ENCODE measurements at regions not wholly inside any gene's neighbourhood (a gene's known extent, or its start where the extent isn't known, plus 50 kb on each side); places are given as distances from the start of the nearest gene placed in this dataset.

DNA sequence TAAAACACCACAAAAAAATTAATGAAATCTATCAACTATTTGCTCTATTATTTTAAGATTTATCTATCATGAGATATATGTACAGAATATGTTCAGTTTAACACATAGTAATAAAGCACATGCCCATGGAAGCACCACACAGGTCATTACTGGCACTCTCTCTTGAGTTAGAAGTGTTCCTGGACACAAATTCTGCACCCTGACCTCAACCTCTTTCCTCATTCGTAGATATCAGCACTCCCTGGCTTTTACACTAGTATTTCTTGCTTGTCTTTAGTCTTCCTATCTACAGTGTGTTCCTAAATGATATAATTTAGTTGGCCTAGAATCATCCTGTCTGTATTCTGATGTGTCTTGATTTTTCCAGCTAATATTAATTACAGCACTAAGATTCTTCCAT lies 321.0 kb upstream of the SOX5 start:
- FAIRE-seq, result no peak
- Histone ChIP-seq H3K4me3 (ENCODE audit: low read length in 3 of 3) (no peak overlapping the region), H3K4me1 (ENCODE audit: control insufficient read depth in 2 of 3, insufficient read depth in 2 of 3, low read depth in 1 of 3, low read length in 3 of 3) (no peaks in the 10 kb centered on the region), H3K27me3 (ENCODE audit: control insufficient read depth, insufficient read depth, low read length) (no peaks in the 10 kb centered on the region), H3K36me3 (ENCODE audit: control insufficient read depth in 2 of 3, insufficient read depth in 3 of 3, low read length in 3 of 3) (no peaks in the 10 kb centered on the region), H3K9me3 (ENCODE audit: control insufficient read depth in 2 of 3, insufficient read depth in 1 of 3, low read length in 3 of 3) (no peaks in the 10 kb centered on the region), H3K9ac (ENCODE audit: low read length in 3 of 3) (no peak overlapping the region), H3K27ac (ENCODE audit: low read depth in 2 of 2, low read length in 2 of 2) (no peak overlapping the region)
- DNase-seq, result no peak
- intact Hi-C loops (cut with DNase I), result no loop called here
- TF ChIP-seq CTCF (IDR thresholded peaks at IDR 0.05; ENCODE audit: borderline replicate concordance, extremely low read depth, insufficient read depth), result no peak

DNA sequence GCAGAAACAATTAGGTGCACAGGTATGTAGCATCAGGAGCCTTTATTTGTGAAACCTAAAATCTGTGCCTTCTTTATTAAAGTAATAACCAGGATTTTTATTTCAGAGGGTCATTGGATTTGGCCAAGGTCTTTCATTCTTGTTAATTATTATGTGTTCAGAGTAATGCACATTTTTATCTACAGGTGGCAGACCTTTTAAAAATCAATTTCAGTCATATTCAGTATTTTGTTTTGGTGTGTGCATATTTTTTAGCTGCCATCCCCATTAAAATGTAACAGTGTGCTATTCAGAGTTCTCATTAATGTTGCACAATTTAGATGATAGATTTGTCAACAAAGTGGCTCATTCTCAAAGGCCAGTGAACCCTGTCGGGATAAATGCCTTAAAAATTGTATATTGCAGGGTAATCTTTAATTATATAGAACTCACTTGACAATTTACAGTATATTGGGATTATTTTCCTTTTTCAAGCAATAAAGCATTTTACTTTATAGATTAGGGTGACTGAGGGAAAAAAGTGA lies 319.3 kb upstream of the SOX5 start:
- no peak overlapping the region for H3K4me3 ChIP-seq (ENCODE audit: low read length in 3 of 3)
- intact Hi-C loops (cut with DNase I), result no loop called here
- H3K27ac ChIP-seq (ENCODE audit: low read depth in 2 of 2, low read length in 2 of 2), result no peak overlapping the region
- no peaks in the 10 kb centered on the region for H3K27me3 ChIP-seq (ENCODE audit: control insufficient read depth, insufficient read depth, low read length)
- H3K36me3 ChIP-seq (ENCODE audit: control insufficient read depth in 2 of 3, insufficient read depth in 3 of 3, low read length in 3 of 3), result no peaks in the 10 kb centered on the region
- H3K9me3 ChIP-seq (ENCODE audit: control insufficient read depth in 2 of 3, insufficient read depth in 1 of 3, low read length in 3 of 3), result no peaks in the 10 kb centered on the region
- DNase-seq, result no peak
- H3K9ac ChIP-seq (ENCODE audit: low read length in 3 of 3), result no peak overlapping the region
- FAIRE-seq, result no peak
- TF ChIP-seq CTCF (IDR thresholded peaks at IDR 0.05; ENCODE audit: borderline replicate concordance, extremely low read depth, insufficient read depth), result no peak
- no peaks in the 10 kb centered on the region for H3K4me1 ChIP-seq (ENCODE audit: control insufficient read depth in 2 of 3, insufficient read depth in 2 of 3, low read depth in 1 of 3, low read length in 3 of 3)

DNA sequence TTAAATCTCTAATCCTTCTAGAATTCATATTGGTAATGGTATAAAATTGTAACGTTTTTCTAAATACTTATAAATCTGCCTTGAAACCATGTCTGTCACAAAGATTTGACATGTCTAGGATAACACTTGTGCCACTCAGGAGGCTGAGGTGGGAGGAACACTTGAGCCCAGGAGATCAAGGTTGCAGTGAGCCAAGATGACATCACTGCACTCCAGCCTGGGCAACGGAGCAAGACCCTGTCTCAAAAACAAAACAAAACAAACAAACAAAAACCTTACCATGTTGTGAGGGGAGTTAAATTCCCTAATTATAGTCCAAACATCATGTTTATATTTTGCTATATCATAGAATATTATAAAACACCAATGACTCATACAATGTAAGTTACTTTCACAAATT lies 317.5 kb upstream of the SOX5 start:
- no peak for DNase-seq
- Histone ChIP-seq H3K36me3 (ENCODE audit: control insufficient read depth in 2 of 3, insufficient read depth in 3 of 3, low read length in 3 of 3) (no peaks in the 10 kb centered on the region), H3K9me3 (ENCODE audit: control insufficient read depth in 2 of 3, insufficient read depth in 1 of 3, low read length in 3 of 3) (no peaks in the 10 kb centered on the region), H3K27ac (ENCODE audit: low read depth in 2 of 2, low read length in 2 of 2) (no peak overlapping the region), H3K4me3 (ENCODE audit: low read length in 3 of 3) (no peak overlapping the region), H3K27me3 (ENCODE audit: control insufficient read depth, insufficient read depth, low read length) (no peaks in the 10 kb centered on the region), H3K4me1 (ENCODE audit: control insufficient read depth in 2 of 3, insufficient read depth in 2 of 3, low read depth in 1 of 3, low read length in 3 of 3) (no peaks in the 10 kb centered on the region), H3K9ac (ENCODE audit: low read length in 3 of 3) (no peak overlapping the region)
- FAIRE-seq, result no peak
- TF ChIP-seq CTCF (IDR thresholded peaks at IDR 0.05; ENCODE audit: borderline replicate concordance, extremely low read depth, insufficient read depth), result no peak
- intact Hi-C loops (cut with DNase I), result no loop called here

DNA sequence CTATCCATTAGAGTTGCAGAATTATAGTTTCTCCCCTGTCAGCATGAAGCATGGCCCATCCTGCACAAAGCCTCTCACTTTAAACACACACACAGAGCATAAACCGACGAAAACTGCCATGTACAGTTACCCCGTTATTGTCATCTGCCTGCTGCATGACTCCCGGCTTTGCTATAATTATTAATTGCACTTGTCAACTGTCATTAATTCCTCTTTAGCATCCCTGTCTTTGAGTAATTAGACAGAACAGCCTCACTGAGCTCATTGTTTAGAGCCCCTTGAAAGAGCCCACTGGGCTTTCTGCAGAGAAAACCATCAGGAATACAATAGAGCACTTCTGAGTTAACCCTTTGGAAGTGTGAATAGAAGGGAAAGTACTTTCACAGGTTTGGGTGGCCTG lies 307.2 kb upstream of the SOX5 start:
- no peak for FAIRE-seq

More for the DNA sequence above, 307.2 kb upstream of the SOX5 start:
- no peak for TF ChIP-seq CTCF (IDR thresholded peaks at IDR 0.05; ENCODE audit: borderline replicate concordance, extremely low read depth, insufficient read depth)
- DNase-seq, result no peak
- Histone ChIP-seq H3K4me1 (ENCODE audit: control insufficient read depth in 2 of 3, insufficient read depth in 2 of 3, low read depth in 1 of 3, low read length in 3 of 3) (no peaks in the 10 kb centered on the region), H3K36me3 (ENCODE audit: control insufficient read depth in 2 of 3, insufficient read depth in 3 of 3, low read length in 3 of 3) (no peaks in the 10 kb centered on the region), H3K9ac (ENCODE audit: low read length in 3 of 3) (no peak overlapping the region), H3K27ac (ENCODE audit: low read depth in 2 of 2, low read length in 2 of 2) (no peak overlapping the region), H3K4me3 (ENCODE audit: low read length in 3 of 3) (no peak overlapping the region), H3K27me3 (ENCODE audit: control insufficient read depth, insufficient read depth, low read length) (no peaks in the 10 kb centered on the region), H3K9me3 (ENCODE audit: control insufficient read depth in 2 of 3, insufficient read depth in 1 of 3, low read length in 3 of 3) (no peaks in the 10 kb centered on the region)
- intact Hi-C loops (cut with DNase I), result no loop called here

Measured in kidney (tissue), 13 donors.